ENCODE measurements at regions not wholly inside any gene's neighbourhood (a gene's known extent, or its start where the extent isn't known, plus 50 kb on each side); places are given as distances from the start of the nearest gene placed in this dataset.

DNA sequence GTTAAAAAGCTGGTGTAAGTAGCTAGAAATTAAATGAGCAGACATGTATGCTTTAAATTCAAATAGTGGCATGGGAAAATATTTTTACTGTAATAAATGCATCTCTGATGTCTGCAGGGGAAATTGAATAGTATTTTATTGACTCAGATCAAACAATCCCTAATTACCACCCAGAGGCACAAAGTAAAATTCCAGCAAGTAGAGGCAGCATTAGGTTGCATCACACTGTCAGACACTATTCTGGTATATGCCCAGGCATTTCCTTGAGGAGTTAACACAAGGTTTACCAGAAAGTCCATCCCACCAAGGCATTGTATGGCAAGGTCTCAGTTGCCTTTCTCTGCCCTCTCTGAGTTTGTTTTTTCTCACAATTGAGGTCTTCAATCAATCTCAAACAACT, 201.6 kb upstream of the KITLG start:
- H3K4me3 Mint-ChIP-seq: no peak overlapping the region
- no peaks in the 10 kb centered on the region for H3K36me3 Mint-ChIP-seq
- no peaks in the 10 kb centered on the region for H3K9me3 Mint-ChIP-seq
- no peaks in the 10 kb centered on the region for H3K27me3 Mint-ChIP-seq
- H3K4me1 Mint-ChIP-seq: no peaks in the 10 kb centered on the region
- H3K27ac Mint-ChIP-seq: no peak overlapping the region

- H3K27ac Mint-ChIP-seq: no peak overlapping the region
- no peaks in the 10 kb centered on the region for H3K27me3 Mint-ChIP-seq
- no peaks in the 10 kb centered on the region for H3K36me3 Mint-ChIP-seq
- H3K4me1 Mint-ChIP-seq: no peaks in the 10 kb centered on the region
- no peaks in the 10 kb centered on the region for H3K9me3 Mint-ChIP-seq
- H3K4me3 Mint-ChIP-seq: no peak overlapping the region
Measured at GRCh38 chr12:88778064-88778463, 197.8 kb upstream of the KITLG start.

GRCh38 chr12:88775742-88776151, 195.5 kb upstream of the KITLG start:
- no peak overlapping the region for H3K27ac Mint-ChIP-seq
- no peak overlapping the region for H3K4me3 Mint-ChIP-seq
- H3K4me1 Mint-ChIP-seq: no peaks in the 10 kb centered on the region
- H3K9me3 Mint-ChIP-seq: no peaks in the 10 kb centered on the region
- H3K36me3 Mint-ChIP-seq: no peaks in the 10 kb centered on the region
- H3K27me3 Mint-ChIP-seq: no peaks in the 10 kb centered on the region

- H3K4me3 Mint-ChIP-seq: no peak overlapping the region
- peaks cover 6% of the 10 kb centered on the region for H3K9me3 Mint-ChIP-seq
- H3K27ac Mint-ChIP-seq: no peak overlapping the region
- no peaks in the 10 kb centered on the region for H3K36me3 Mint-ChIP-seq
- H3K27me3 Mint-ChIP-seq: no peaks in the 10 kb centered on the region
- no peaks in the 10 kb centered on the region for H3K4me1 Mint-ChIP-seq
Measured at GRCh38 chr12:88767699-88768098, 187.4 kb upstream of the KITLG start.

GRCh38 chr12:88764781-88765480, 184.7 kb upstream of the KITLG start:
- Mint-ChIP-seq H3K27me3 (no peaks in the 10 kb centered on the region), H3K4me1 (no peaks in the 10 kb centered on the region), H3K36me3 (no peaks in the 10 kb centered on the region), H3K9me3 (peaks cover 6% of the 10 kb centered on the region), H3K27ac (no peak overlapping the region), H3K4me3 (no peak overlapping the region)

DNA sequence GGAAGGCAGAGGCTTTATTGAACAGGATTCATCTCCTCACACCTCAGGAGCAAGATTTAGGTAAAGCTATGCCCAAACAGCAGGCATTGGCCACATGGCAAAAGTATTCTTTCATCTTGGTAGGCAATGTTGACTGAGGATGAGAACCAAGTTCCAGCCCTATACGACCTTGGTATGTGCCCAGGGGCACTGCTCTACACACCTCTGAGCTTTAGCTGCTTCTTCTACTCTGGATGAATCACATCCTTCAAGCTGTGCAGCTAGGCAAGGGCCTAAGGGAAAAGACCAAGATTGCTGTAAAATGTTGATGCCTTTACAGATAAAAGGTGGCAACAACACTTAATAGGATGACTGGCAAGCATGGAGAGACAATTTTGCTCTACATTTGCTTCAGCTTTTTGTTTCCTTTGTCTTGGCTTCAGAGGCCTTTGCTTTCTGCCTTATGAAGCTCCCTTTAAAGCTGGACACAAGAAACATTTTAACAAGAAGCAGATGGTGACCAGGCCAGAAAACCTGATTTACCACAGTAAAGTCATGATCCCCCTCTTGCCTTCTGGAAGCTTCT, 183.3 kb upstream of the KITLG start:
- Mint-ChIP-seq H3K4me3 (no peak overlapping the region), H3K4me1 (no peaks in the 10 kb centered on the region), H3K9me3 (peaks cover 3% of the 10 kb centered on the region), H3K27ac (no peak overlapping the region), H3K36me3 (no peaks in the 10 kb centered on the region), H3K27me3 (no peaks in the 10 kb centered on the region)

GRCh38 chr12:88758176-88758575, 177.9 kb upstream of the KITLG start:
- Mint-ChIP-seq H3K9me3 (no peaks in the 10 kb centered on the region), H3K36me3 (no peaks in the 10 kb centered on the region), H3K4me1 (no peaks in the 10 kb centered on the region), H3K27ac (no peak overlapping the region), H3K27me3 (no peaks in the 10 kb centered on the region), H3K4me3 (no peak overlapping the region)

DNA sequence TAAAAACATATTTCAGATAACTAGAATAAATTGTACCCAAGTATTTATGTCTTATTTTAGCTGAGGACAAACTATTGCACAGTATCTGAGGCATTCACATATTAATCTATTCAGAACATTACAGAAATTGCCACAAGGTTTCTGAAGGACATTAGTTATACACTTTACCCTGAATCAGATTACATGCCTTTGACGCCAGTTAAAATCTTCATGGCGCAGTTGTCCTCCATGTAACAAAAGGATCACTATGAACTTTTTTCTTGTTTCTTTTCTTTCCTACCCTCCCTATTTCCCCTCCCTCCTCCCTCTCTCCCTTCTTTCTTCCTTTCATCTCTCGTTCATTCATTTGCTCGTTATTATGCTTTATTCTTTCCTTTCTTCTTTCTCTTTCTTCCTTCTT, 176.6 kb upstream of the KITLG start:
- H3K27me3 Mint-ChIP-seq: no peaks in the 10 kb centered on the region
- no peak overlapping the region for H3K27ac Mint-ChIP-seq
- no peaks in the 10 kb centered on the region for H3K36me3 Mint-ChIP-seq
- H3K4me1 Mint-ChIP-seq: no peaks in the 10 kb centered on the region
- no peaks in the 10 kb centered on the region for H3K9me3 Mint-ChIP-seq
- no peak overlapping the region for H3K4me3 Mint-ChIP-seq

- no peak overlapping the region for H3K27ac Mint-ChIP-seq
- H3K4me3 Mint-ChIP-seq: no peak overlapping the region
- H3K27me3 Mint-ChIP-seq: no peaks in the 10 kb centered on the region
- H3K36me3 Mint-ChIP-seq: no peaks in the 10 kb centered on the region
- H3K4me1 Mint-ChIP-seq: no peaks in the 10 kb centered on the region
- H3K9me3 Mint-ChIP-seq: no peaks in the 10 kb centered on the region
Measured at GRCh38 chr12:88756153-88756552, 175.9 kb upstream of the KITLG start.

- Mint-ChIP-seq H3K9me3 (peaks cover 5% of the 10 kb centered on the region), H3K36me3 (no peaks in the 10 kb centered on the region), H3K4me3 (no peak overlapping the region), H3K27ac (no peak overlapping the region), H3K4me1 (no peaks in the 10 kb centered on the region), H3K27me3 (peaks cover 2% of the 10 kb centered on the region)
Measured at GRCh38 chr12:88753707-88754106, 173.4 kb upstream of the KITLG start.

DNA sequence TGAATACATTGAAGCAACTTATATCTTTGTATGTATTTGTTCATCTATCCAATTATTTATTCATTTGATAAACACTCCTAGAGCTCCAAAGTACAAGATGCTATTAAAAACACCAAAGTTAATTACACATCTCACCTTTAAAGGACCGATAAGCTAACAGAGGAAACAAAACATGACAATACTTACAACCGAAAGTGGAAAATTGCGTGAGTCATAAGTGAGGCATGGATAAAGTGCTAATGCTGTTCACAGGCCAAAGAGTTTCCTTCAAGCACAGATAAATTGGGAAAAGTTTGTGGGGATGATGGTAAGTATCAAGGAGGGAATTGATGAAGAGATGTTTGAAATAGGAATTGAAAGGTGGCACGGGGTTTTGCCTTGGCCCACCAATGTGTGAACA, 172.8 kb upstream of the KITLG start:
- H3K4me1 Mint-ChIP-seq: no peaks in the 10 kb centered on the region
- peaks cover 2% of the 10 kb centered on the region for H3K27me3 Mint-ChIP-seq
- H3K9me3 Mint-ChIP-seq: peaks cover 5% of the 10 kb centered on the region
- no peak overlapping the region for H3K4me3 Mint-ChIP-seq
- no peaks in the 10 kb centered on the region for H3K36me3 Mint-ChIP-seq
- H3K27ac Mint-ChIP-seq: no peak overlapping the region

DNA sequence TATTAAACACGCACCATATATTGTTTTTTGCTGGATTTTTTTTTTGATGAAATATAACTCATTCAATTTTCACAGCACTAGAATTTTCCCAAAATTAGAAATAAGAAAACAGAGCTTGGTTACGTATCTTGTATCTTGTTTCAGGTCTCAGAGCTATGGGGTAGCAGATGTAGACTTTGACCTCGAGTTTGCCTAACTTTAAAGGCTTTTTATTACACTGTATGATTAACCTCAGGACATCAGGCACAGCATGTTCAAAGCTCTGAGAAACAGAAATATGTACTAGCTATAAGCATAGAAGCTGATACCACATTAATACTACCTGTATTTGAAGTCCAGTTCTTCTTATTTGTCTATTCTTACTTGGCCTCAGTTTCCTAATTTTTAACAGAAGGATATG, 171.9 kb upstream of the KITLG start:
- peaks cover 5% of the 10 kb centered on the region for H3K9me3 Mint-ChIP-seq
- H3K36me3 Mint-ChIP-seq: no peaks in the 10 kb centered on the region
- H3K4me1 Mint-ChIP-seq: no peaks in the 10 kb centered on the region
- no peak overlapping the region for H3K4me3 Mint-ChIP-seq
- peaks cover 2% of the 10 kb centered on the region for H3K27me3 Mint-ChIP-seq
- no peak overlapping the region for H3K27ac Mint-ChIP-seq

GRCh38 chr12:88750867-88751543, 170.7 kb upstream of the KITLG start:
- no peaks in the 10 kb centered on the region for H3K36me3 Mint-ChIP-seq
- H3K4me3 Mint-ChIP-seq: no peak overlapping the region
- H3K27ac Mint-ChIP-seq: no peak overlapping the region
- no peaks in the 10 kb centered on the region for H3K4me1 Mint-ChIP-seq
- H3K9me3 Mint-ChIP-seq: peaks cover 5% of the 10 kb centered on the region
- H3K27me3 Mint-ChIP-seq: peaks cover 2% of the 10 kb centered on the region

DNA sequence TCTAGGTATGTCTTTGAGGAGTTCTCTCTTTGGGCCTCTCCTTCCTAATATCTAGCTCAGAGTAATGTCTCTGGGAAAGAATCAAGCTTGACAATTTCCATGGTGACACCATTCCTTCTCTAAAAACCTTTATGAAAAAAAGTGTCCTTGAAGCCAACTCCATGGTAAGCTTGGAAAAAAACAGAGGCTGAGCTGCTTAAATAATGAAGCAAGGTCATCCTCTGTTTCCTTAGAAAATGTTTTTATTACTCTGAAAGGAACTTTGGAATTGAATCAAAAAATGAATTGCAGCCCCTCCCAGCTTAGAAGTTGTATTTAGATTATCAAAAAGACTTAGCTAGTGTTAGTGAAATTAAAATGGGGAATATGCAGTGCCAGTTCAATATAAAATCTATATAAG, 166.1 kb upstream of the KITLG start:
- peaks cover 11% of the 10 kb centered on the region for H3K9me3 Mint-ChIP-seq
- H3K4me3 Mint-ChIP-seq: no peak overlapping the region
- peaks cover 2% of the 10 kb centered on the region for H3K27me3 Mint-ChIP-seq
- no peak overlapping the region for H3K27ac Mint-ChIP-seq
- H3K36me3 Mint-ChIP-seq: no peaks in the 10 kb centered on the region
- no peaks in the 10 kb centered on the region for H3K4me1 Mint-ChIP-seq

- Mint-ChIP-seq H3K4me1 (no peaks in the 10 kb centered on the region), H3K27ac (no peak overlapping the region)
Measured at GRCh38 chr12:88743946-88744685, 163.8 kb upstream of the KITLG start.

More at GRCh38 chr12:88743946-88744685, 163.8 kb upstream of the KITLG start:
- Mint-ChIP-seq H3K36me3 (no peaks in the 10 kb centered on the region), H3K9me3 (peaks cover 6% of the 10 kb centered on the region), H3K4me3 (no peak overlapping the region), H3K27me3 (no peaks in the 10 kb centered on the region)
